SJCRH30 (cell line): ENCODE measurements at regions not wholly inside any gene's neighbourhood (a gene's known extent, or its start where the extent isn't known, plus 50 kb on each side); places are given as distances from the start of the nearest gene placed in this dataset.
"Not testable (repeated sequence)": the region's sequence is repeated elsewhere in the genome, so short reads cannot be mapped to it uniquely, and the experiment has no call there.

Source experiments
- DNase-seq, 2 experiments: peaks; one replicate each; pipeline ENCODE4 v3.0.0-alpha.2; 2015 to 2020
- H3K27ac ChIP-seq: fragments of 250-450 bp; sonication (Bioruptor Pico); 2 replicates; pipeline ENCODE4 v1.5.1; 2020; ENCODE audit warnings: mild to moderate bottlenecking, moderate library complexity
- H3K27me3 ChIP-seq: fragments of 250-450 bp; sonication (Bioruptor Pico); 2 replicates; pipeline ENCODE4 v1.5.1; 2020; ENCODE audit warnings: mild to moderate bottlenecking, moderate library complexity
- H3K36me3 ChIP-seq: fragments of 250-450 bp; sonication (Bioruptor Pico); 2 replicates; pipeline ENCODE4 v1.5.1; 2020; ENCODE audit warnings: mild to moderate bottlenecking, moderate library complexity
- H3K4me1 ChIP-seq: fragments of 250-450 bp; sonication (Bioruptor Pico); 2 replicates; pipeline ENCODE4 v1.5.1; 2020; ENCODE audit warnings: mild to moderate bottlenecking, moderate library complexity
- H3K4me3 ChIP-seq: fragments of 250-450 bp; sonication (Bioruptor Pico); 2 replicates; pipeline ENCODE4 v1.5.1; 2020; ENCODE audit warnings: mild to moderate bottlenecking, moderate library complexity
- H3K9me3 ChIP-seq: fragments of 250-450 bp; sonication (Bioruptor Pico); replicated peaks from 2 replicates; pipeline ENCODE4 v1.5.1; 2020; ENCODE audit warnings: mild to moderate bottlenecking, moderate library complexity

GRCh38 chr10:36400238-36400637 is 725.2 kb upstream of the ANKRD30A start:
- not testable (repeated sequence) for H3K4me3 ChIP-seq, H3K27ac ChIP-seq, H3K36me3 ChIP-seq, DNase-seq, H3K9me3 ChIP-seq, H3K27me3 ChIP-seq, H3K4me1 ChIP-seq

DNA sequence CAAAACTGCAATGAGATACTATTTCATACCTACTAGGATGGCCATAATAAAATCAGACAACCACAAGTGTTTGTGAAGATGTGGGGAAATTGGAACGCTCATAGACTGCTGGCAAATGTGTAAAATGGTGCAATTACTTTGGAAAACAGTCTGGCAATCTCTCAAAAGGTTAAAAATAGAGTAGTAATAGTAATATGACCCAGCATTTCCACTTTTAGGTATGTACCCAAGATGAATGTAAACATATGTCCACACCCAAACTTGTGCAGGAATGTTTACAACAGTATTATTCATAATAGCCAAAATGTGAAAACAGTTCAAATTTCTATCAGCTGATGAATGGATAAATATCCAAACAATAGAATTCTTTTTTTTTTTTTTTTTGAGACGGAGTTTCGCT is 731.6 kb upstream of the ANKRD30A start:
- Histone ChIP-seq H3K4me3 (no peak overlapping the region), H3K4me1 (no peaks in the 10 kb centered on the region), H3K27ac (no peak overlapping the region), H3K36me3 (no peaks in the 10 kb centered on the region), H3K27me3 (no peaks in the 10 kb centered on the region), H3K9me3 (no peaks in the 10 kb centered on the region)
- no peak for DNase-seq

DNA sequence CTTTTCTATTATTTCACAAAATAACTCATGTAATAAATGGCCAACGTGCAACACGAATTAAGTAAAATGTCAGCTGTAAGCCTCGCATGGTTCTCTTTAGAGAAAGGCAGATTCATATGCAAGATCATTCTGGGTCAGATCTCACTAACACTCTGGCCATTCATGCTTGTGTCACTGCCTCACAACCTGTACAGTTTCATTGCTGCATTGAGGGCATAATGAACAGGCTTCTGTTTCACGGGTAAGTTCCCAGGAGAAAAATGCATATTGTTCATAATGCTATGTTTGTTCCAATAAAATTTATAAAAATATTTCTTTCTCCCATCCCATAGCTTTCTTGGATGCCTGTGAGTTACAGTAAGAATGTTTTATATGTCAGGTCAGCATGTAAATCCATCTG is 734.0 kb upstream of the ANKRD30A start:
- H3K4me3 ChIP-seq = no peak overlapping the region
- H3K9me3 ChIP-seq = no peaks in the 10 kb centered on the region
- H3K36me3 ChIP-seq = no peaks in the 10 kb centered on the region
- no peaks in the 10 kb centered on the region for H3K4me1 ChIP-seq
- no peaks in the 10 kb centered on the region for H3K27me3 ChIP-seq
- H3K27ac ChIP-seq = no peak overlapping the region
- DNase-seq = no peak

DNA sequence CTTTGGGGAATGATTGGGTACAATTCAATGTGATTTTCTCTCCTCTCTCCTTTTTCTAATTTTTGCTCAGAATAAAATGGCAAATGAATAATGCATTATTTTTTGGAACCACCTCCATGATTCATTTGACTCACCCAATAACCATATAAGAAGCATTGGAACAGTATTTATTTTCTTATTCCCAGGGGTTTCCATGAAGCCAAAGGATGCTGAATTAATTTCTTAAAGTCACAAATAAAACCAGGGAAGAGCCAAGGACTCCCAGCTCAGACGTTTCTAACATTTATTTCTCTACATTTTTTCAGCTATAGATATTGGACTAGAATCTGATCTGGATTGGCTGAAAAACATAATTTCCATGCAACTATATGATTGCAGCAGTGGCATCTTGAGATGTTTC is 735.2 kb upstream of the ANKRD30A start:
- Histone ChIP-seq H3K27me3 (no peaks in the 10 kb centered on the region), H3K9me3 (no peaks in the 10 kb centered on the region), H3K4me1 (no peaks in the 10 kb centered on the region), H3K27ac (no peak overlapping the region), H3K36me3 (no peaks in the 10 kb centered on the region), H3K4me3 (no peak overlapping the region)
- no peak for DNase-seq

DNA sequence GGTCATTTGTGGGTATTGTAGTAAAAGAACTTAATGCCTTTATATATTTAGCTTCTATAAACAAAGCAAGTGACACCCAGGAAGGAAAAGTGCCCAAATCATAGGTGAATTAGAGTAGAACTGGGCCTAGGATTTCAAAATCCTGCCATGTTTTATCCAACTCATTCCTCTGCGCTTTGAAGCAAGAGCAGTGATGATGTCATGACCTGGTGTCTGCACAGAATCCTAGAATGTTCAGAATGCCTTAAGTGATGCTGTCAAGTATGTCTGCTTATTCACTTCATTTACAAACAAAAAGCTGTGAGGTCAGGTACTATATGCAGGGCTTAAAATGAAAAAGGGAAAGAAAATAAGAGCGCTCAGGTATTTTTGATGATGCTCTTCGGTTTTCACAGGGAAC is 737.2 kb upstream of the ANKRD30A start:
- Histone ChIP-seq H3K4me1 (no peaks in the 10 kb centered on the region), H3K4me3 (no peak overlapping the region), H3K27me3 (no peaks in the 10 kb centered on the region), H3K27ac (no peak overlapping the region), H3K9me3 (no peaks in the 10 kb centered on the region), H3K36me3 (no peaks in the 10 kb centered on the region)
- no peak for DNase-seq

DNA sequence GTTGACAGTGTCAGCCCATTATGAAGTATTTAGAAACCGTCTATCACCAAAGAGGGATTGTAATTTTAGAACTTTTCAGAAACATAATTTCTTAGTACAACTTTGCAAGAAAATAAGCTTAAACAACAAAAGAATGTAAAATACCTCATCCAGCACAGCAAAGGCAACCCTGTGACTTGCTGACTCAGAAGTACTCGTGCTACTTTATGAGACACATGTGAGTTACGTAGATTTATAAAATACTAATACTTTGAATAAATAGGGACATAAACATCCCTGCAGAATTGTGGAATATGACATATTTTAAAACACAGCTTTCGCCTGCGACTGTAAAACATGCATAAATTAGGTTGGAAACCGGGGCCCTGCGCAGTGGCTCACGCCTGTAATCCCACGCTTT is 739.7 kb upstream of the ANKRD30A start:
- Histone ChIP-seq H3K9me3 (no peaks in the 10 kb centered on the region), H3K4me3 (no peak overlapping the region), H3K27me3 (no peaks in the 10 kb centered on the region), H3K4me1 (no peaks in the 10 kb centered on the region), H3K27ac (no peak overlapping the region), H3K36me3 (no peaks in the 10 kb centered on the region)
- no peak for DNase-seq

DNA sequence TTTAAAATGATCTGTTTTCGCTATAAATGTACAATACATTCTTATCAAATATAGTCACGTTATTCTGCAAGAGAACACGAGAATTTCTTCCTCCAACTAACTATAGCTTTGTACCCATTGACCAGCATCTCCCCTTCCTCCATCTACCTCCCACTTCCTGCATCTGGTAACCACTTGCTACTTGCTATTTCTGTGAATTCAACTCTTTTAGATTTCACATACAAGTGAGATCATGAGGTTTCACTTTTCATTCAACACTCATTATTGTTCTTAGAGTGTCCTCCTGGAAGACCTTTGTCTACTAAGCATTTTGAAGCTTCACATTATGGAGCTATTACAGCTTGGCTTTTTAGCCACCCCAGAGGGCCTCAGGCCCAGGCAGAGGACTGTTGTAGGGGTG is 741.3 kb upstream of the FZD8 start:
- DNase-seq = no peak
- Histone ChIP-seq H3K4me3 (no peak overlapping the region), H3K9me3 (no peaks in the 10 kb centered on the region), H3K27me3 (no peaks in the 10 kb centered on the region), H3K36me3 (no peaks in the 10 kb centered on the region), H3K4me1 (no peaks in the 10 kb centered on the region), H3K27ac (no peak overlapping the region)

- H3K4me3 ChIP-seq = no peak overlapping the region
- H3K9me3 ChIP-seq = no peaks in the 10 kb centered on the region
- no peaks in the 10 kb centered on the region for H3K27me3 ChIP-seq
- no peaks in the 10 kb centered on the region for H3K4me1 ChIP-seq
- no peak overlapping the region for H3K27ac ChIP-seq
- H3K36me3 ChIP-seq = no peaks in the 10 kb centered on the region
- no peak for DNase-seq
Observed at GRCh38 chr10:36381748-36382147, 739.7 kb upstream of the FZD8 start.

DNA sequence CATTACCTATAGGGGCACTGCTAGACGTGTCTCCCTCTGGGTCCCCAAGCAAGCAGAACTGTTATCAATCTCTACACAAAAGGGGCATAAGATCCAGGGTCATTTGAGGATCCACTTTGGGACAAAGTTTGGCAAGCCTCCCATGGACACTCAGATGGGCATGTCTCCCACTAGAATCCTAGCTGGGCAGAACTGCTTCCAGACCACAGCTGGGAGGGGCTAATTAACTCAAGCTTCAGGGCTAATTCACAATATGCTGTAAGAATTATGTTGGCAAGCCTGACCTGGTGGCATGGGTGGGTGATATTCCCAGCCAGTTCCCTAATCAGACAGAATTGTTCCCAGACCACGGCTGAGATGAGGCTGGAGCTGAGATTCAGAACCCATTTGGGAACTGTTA is 738.4 kb upstream of the FZD8 start:
- Histone ChIP-seq H3K36me3 (no peaks in the 10 kb centered on the region), H3K27me3 (no peaks in the 10 kb centered on the region), H3K4me1 (no peaks in the 10 kb centered on the region), H3K4me3 (no peak overlapping the region), H3K27ac (no peak overlapping the region), H3K9me3 (no peaks in the 10 kb centered on the region)
- DNase-seq = no peak

DNA sequence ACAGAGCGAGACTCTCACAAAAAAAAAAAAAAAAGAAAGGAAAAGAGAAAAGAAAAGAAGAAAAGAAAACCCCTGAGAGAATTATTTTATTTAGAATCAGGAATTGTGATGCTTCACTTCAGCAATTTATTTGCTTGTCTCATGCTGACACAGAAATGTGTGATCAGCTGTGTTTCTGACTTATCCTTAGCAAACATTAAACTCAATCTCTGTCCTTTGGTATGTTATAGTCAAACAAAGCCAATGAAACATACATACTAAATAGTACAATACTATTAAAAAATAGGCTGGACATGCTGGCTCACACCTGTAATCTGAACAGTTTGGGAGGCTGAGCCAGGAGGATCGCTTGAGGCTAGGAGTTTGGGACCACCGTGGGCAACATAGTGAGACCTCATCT is 733.0 kb upstream of the FZD8 start:
- DNase-seq = no peak
- H3K4me3 ChIP-seq = no peak overlapping the region
- H3K27me3 ChIP-seq = no peaks in the 10 kb centered on the region
- H3K27ac ChIP-seq = no peak overlapping the region
- no peaks in the 10 kb centered on the region for H3K4me1 ChIP-seq
- H3K36me3 ChIP-seq = no peaks in the 10 kb centered on the region
- no peaks in the 10 kb centered on the region for H3K9me3 ChIP-seq

- H3K36me3 ChIP-seq = no peaks in the 10 kb centered on the region
- no peak overlapping the region for H3K4me3 ChIP-seq
- H3K27me3 ChIP-seq = no peaks in the 10 kb centered on the region
- H3K4me1 ChIP-seq = no peaks in the 10 kb centered on the region
- no peak for DNase-seq
- H3K9me3 ChIP-seq = no peaks in the 10 kb centered on the region
- H3K27ac ChIP-seq = no peak overlapping the region
Observed at GRCh38 chr10:36373424-36374096, 731.5 kb upstream of the FZD8 start.

- Histone ChIP-seq H3K27ac (no peak overlapping the region), H3K9me3 (no peaks in the 10 kb centered on the region), H3K4me1 (peaks cover 13% of the 10 kb centered on the region), H3K36me3 (no peaks in the 10 kb centered on the region), H3K4me3 (no peak overlapping the region), H3K27me3 (no peaks in the 10 kb centered on the region)
- DNase-seq = peak; percentile 34 to 51
Observed at GRCh38 chr10:36367362-36367761, 725.3 kb upstream of the FZD8 start.

- Histone ChIP-seq H3K9me3 (no peaks in the 10 kb centered on the region), H3K36me3 (no peaks in the 10 kb centered on the region), H3K27me3 (no peaks in the 10 kb centered on the region), H3K4me1 (peaks cover 13% of the 10 kb centered on the region), H3K27ac (no peak overlapping the region), H3K4me3 (no peak overlapping the region)
- peak; percentile 65 to 87 for DNase-seq
Observed at GRCh38 chr10:36366843-36367242, 724.7 kb upstream of the FZD8 start.

GRCh38 chr10:36366065-36366464 is 724.0 kb upstream of the FZD8 start:
- H3K27ac ChIP-seq = no peak overlapping the region
- H3K9me3 ChIP-seq = no peaks in the 10 kb centered on the region
- DNase-seq = no peak

GRCh38 chr10:36362257-36362656 is 720.2 kb upstream of the FZD8 start:
- Histone ChIP-seq H3K27ac (no peak overlapping the region), H3K27me3 (no peaks in the 10 kb centered on the region), H3K4me3 (no peak overlapping the region), H3K9me3 (no peaks in the 10 kb centered on the region), H3K36me3 (no peaks in the 10 kb centered on the region), H3K4me1 (peaks cover 9% of the 10 kb centered on the region)
- DNase-seq = no peak

More at GRCh38 chr10:36366065-36366464, 724.0 kb upstream of the FZD8 start:
- no peaks in the 10 kb centered on the region for H3K27me3 ChIP-seq
- no peak overlapping the region for H3K4me3 ChIP-seq
- H3K36me3 ChIP-seq = no peaks in the 10 kb centered on the region
- peaks cover 13% of the 10 kb centered on the region for H3K4me1 ChIP-seq

DNA sequence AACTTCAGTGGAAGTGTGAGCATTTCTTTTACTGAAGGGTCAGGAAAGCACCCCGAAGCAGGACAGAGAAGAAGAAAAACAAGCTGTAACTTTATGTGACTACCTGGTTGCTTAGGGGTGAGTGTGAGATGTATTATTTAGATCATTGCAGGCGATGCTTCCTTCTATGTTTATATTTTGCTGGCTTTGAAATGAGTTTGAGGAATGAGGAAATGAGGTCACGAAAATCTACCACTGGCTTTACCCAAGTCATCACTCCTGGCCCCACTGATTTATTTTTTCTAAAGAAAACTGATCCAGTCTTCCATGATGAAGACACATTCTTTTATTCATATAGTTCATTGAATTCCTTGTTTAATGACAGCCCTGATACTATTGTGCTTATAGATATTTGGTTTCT is 716.6 kb upstream of the FZD8 start:
- no peak overlapping the region for H3K4me3 ChIP-seq
- peaks cover 2% of the 10 kb centered on the region; the same call in 1 of the 2 replicates for H3K4me1 ChIP-seq
- H3K9me3 ChIP-seq = no peaks in the 10 kb centered on the region
- DNase-seq = no peak
- H3K27ac ChIP-seq = no peak overlapping the region
- no peaks in the 10 kb centered on the region for H3K36me3 ChIP-seq
- H3K27me3 ChIP-seq = no peaks in the 10 kb centered on the region
